AG04450 (cell line): ENCODE measurements at regions not wholly inside any gene's neighbourhood (a gene's known extent, or its start where the extent isn't known, plus 50 kb on each side); places are given as distances from the start of the nearest gene placed in this dataset.

Source experiments
- CTCF ChIA-PET: fragments of 300-600, 350-600 bp; formaldehyde crosslinking; extraction: SDS; loops from one replicate; lab custom pipeline; 2022; ENCODE audit warnings: antibody characterized with exemption, inconsistent platforms; lab: Charles Lee
- POLR2A ChIA-PET: fragments of 350-600 bp; formaldehyde crosslinking; extraction: SDS; loops from one replicate; lab custom pipeline; 2021; ENCODE audit warnings: antibody characterized with exemption, inconsistent platforms; lab: Yijun Ruan, JAX
- DNase-seq: peaks from one replicate; pipeline ENCODE4 v3.0.0-alpha.2; 2011; ENCODE audit warnings: low read depth, low spot score
- H3K27ac ChIP-seq: one replicate; pipeline ENCODE4 v1.5.1; 2012; ENCODE audit warnings: low read depth, low read length, control low read depth
- H3K27me3 ChIP-seq: one replicate; pipeline ENCODE4 v1.6.0; 2012; ENCODE audit warnings: low read length; ENCODE audit not compliant: control insufficient read depth, insufficient read depth
- H3K4me3 ChIP-seq: 2 replicates; pipeline ENCODE4 v1.5.1; 2011; ENCODE audit warnings: mild to moderate bottlenecking, low read depth, low read length, control low read depth
- H3K9me3 ChIP-seq: 2 replicates; pipeline ENCODE4 v1.5.1; 2012; ENCODE audit warnings: low read length; ENCODE audit not compliant: control insufficient read depth, insufficient read depth
- TF ChIP-seq, protein P1 (sequence below): IDR thresholded peaks from 2 replicates; pipeline ENCODE4 v1.5.1; 2011; ENCODE audit warnings: low read depth, low read length, control low read depth, inconsistent platforms

DNA sequence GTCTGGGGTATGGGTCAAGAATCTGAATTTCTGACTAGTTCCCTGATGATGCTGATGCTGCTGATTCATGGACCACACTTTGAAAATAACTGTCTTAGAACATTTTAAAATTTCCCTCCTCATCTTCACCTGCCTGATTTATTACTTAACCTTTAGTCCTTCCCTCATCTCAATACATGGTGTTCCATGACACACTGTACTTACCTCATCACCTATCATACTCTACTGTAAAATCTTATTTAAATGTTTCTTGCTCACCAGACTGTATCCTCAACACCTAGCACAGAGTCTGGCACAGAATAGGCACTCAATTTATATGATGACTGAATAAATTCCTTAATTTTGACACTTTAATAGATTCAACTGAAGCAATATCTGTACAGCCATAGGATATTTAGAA lies 95.7 kb downstream of the FAM161A start:
- H3K9me3 ChIP-seq = no peaks in the 10 kb centered on the region; the same call in none of the 2 replicates
- TF ChIP-seq, protein P1, sequence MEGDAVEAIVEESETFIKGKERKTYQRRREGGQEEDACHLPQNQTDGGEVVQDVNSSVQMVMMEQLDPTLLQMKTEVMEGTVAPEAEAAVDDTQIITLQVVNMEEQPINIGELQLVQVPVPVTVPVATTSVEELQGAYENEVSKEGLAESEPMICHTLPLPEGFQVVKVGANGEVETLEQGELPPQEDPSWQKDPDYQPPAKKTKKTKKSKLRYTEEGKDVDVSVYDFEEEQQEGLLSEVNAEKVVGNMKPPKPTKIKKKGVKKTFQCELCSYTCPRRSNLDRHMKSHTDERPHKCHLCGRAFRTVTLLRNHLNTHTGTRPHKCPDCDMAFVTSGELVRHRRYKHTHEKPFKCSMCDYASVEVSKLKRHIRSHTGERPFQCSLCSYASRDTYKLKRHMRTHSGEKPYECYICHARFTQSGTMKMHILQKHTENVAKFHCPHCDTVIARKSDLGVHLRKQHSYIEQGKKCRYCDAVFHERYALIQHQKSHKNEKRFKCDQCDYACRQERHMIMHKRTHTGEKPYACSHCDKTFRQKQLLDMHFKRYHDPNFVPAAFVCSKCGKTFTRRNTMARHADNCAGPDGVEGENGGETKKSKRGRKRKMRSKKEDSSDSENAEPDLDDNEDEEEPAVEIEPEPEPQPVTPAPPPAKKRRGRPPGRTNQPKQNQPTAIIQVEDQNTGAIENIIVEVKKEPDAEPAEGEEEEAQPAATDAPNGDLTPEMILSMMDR = no peak
- no peak overlapping the region for H3K27ac ChIP-seq
- ChIA-PET CTCF (no interaction called here), POLR2A (no interaction called here)
- H3K4me3 ChIP-seq = no peak overlapping the region
- H3K27me3 ChIP-seq = no peaks in the 10 kb centered on the region
- no peak for DNase-seq

DNA sequence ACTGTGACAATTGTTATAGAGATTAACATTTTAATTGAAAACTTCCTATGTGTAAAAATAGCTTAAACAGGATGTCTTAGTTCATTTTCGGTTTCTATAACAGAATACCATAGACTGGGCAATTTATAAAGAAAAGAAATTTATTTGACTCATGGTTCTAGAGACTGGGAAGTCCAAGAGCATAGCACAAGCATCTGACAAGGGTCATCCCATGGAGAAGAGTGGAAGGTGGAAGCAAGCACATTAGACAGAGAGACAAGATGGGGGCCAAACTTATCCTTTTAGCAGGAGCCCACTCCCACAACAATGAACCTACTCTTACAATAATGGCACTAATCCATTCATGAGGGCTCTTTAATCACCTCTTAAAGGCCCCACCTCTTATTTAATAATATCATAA lies 100.3 kb downstream of the FAM161A start:
- TF ChIP-seq, protein P1 = no peak
- CTCF ChIA-PET = no interaction called here
- POLR2A ChIA-PET = no interaction called here
- Histone ChIP-seq H3K27ac (no peak overlapping the region), H3K4me3 (no peak overlapping the region), H3K27me3 (no peaks in the 10 kb centered on the region), H3K9me3 (no peaks in the 10 kb centered on the region; the same call in 1 of the 2 replicates)
- DNase-seq = no peak

DNA sequence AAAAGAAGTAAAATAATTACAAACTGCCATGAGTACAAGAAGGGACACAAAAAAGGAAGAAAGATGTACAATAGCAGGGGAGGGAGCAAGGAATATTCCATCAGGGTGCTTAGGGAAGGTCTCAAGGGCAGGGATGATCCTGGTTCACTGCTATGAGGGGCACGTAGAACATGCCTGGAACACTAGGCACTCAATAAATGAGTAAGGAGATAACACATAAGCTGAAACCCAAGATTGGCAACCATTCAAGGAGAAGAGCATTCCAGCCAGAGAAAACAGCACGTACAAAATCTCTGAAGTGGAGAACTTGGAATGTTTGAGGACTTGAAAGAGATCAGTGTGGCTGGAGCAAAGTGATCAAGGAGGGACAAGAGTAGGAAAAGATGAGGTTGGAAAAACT lies 103.2 kb downstream of the FAM161A start:
- CTCF ChIA-PET = no interaction called here
- TF ChIP-seq, protein P1 = no peak
- Histone ChIP-seq H3K27ac (no peak overlapping the region), H3K27me3 (no peaks in the 10 kb centered on the region), H3K9me3 (no peaks in the 10 kb centered on the region; the same call in 1 of the 2 replicates), H3K4me3 (no peak overlapping the region)
- DNase-seq = peak; percentile 36
- POLR2A ChIA-PET = no interaction called here

DNA sequence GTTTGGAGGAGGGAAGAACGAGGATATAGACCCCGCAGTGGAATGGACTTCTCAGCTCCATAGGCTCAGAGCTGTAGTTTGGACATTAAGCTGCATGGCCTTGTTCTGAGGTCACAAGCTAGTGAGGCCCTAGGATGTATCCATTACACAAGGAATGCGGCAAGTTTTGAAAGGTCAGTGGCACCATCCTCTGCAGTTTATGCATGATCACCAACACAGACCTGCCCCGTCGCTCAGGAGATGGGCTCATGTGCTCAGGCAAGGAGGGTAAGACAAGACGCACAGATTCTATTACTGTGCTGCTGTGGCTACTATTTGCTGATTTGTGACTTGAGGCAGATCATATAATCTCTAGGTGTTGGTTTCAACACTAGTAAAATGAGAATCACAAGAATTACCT lies 110.9 kb downstream of the FAM161A start:
- Histone ChIP-seq H3K4me3 (no peak overlapping the region), H3K27me3 (no peaks in the 10 kb centered on the region), H3K9me3 (no peaks in the 10 kb centered on the region; the same call in 1 of the 2 replicates), H3K27ac (no peak overlapping the region)
- ChIA-PET POLR2A (no interaction called here), CTCF (no interaction called here)
- TF ChIP-seq, protein P1 = no peak
- DNase-seq = no peak

DNA sequence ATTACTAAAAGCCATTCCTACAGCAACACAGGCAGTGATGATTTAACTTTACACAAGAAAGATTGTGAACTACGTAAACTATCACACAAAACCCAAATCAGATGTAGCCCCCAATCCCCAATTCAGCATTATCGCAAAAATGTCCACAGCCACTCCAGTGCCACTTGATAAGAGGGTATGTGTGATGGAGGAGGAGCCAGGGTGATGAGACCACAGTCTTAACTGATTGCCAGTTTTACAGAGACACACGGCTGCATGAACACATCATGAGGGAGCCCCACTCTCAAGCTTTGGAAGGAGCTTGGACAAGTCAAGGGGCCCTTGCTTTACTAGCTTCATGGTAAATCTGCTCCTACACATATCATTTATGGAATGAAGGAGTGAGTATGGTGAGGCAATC lies 116.0 kb downstream of the FAM161A start:
- no peak overlapping the region for H3K4me3 ChIP-seq
- ChIA-PET CTCF (no interaction called here), POLR2A (no interaction called here)
- no peak for DNase-seq
- TF ChIP-seq, protein P1 = no peak
- no peaks in the 10 kb centered on the region; the same call in 1 of the 2 replicates for H3K9me3 ChIP-seq
- no peak overlapping the region for H3K27ac ChIP-seq
- H3K27me3 ChIP-seq = no peaks in the 10 kb centered on the region
